H54 (cell line): ENCODE measurements at regions not wholly inside any gene's neighbourhood (a gene's known extent, or its start where the extent isn't known, plus 50 kb on each side); places are given as distances from the start of the nearest gene placed in this dataset.

Experiments used
- DNase-seq: peaks from one replicate; pipeline ENCODE4 v3.0.0; 2011; ENCODE audit warnings: low spot score, mixed read lengths; ENCODE audit not compliant: insufficient read length
- FAIRE-seq: peaks from 3 replicates; lab custom pipeline; 2011; peaks lifted over from hg19 to GRCh38; lab: Jason Lieb, UNC
- POLR2A ChIP-seq: IDR thresholded peaks from 2 replicates; pipeline ENCODE4 v1.6.1; 2011; ENCODE audit warnings: low read depth, mild to moderate bottlenecking, low read length

GRCh38 chr1:98211271-98211845 is 290.5 kb upstream of the DPYD start:
- TF ChIP-seq POLR2A = no peak

DNA sequence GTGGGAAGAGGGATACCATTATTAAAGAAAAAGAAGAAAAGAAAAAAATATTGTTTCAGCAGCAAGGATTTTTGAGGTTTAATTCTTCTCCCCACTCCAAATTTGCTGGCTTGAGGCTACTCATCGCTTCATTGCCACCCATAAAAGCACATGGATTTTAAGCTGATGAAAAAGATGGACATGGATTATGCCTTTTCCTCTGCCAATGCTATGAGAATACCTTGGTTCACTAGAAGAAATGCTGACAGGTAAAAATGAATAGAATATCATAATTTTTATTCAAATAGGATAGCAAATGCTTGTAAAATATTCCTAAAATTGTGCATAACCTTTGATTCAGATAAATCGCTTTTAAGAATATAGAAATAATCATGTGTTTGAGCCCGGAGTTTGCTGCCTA is 289.7 kb upstream of the DPYD start:
- FAIRE-seq (no peak), DNase-seq (no peak)
- TF ChIP-seq POLR2A = no peak

More at GRCh38 chr1:98211271-98211845, 290.5 kb upstream of the DPYD start:
- DNase-seq (no peak), FAIRE-seq (peak; percentile 86)

DNA sequence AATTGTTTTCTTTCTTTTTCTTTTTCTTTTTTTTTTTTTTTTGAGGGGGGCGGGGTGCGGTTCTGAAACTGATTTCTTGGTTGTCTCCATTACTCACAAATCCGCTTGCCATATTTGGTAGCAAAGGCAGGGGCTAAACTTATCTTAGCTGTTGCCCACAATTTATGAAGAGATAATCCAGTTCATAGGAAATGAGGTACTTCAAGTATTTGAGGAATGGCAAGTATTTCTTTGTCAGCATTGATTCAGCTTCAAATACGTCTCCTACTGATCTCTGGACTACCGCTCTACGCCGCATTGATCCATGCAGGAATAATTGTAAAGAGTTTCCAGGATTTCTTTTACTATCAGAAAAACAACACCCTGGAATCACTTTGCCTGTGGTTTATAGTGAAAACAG is 289.2 kb upstream of the DPYD start:
- FAIRE-seq = peak; percentile 99
- DNase-seq = peak; percentile 14
- TF ChIP-seq POLR2A = no peak

DNA sequence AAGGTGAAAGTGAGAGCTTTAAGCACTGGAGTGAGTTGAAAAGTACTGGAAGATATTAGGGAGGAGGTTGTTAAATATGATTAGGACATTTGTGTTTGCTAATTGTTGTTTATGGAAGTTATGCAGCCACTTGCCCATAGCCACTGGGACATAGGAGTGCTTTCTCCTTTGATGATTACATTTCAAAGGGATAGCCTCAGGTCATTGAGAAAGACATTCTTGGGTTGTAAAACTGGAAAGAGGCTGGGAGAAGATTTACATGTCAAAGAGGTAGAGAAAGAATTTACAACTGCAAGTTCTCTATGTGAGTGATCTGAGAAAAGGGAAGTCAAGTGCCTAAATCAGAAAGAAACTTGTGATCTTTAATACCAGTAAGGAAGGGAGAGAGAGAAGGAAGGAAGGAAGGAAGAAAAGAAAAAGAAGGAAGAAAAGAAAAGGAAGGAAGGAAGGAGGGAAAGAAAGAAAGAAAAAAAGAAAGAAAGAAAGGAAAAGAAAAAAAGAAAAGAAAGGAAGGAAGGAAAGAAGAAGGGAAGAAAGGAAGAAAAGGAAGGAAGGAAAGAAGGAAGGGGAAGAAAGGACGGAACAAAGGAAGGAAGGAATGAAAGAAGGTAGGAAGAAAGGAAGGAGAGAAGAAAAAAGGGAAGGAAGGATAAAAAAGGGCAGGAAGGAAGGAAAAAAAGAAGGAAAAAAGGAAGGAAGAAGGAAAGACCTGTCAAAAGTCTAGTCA is 284.6 kb upstream of the DPYD start:
- DNase-seq = no peak
- TF ChIP-seq POLR2A = no peak
- FAIRE-seq = no peak

GRCh38 chr1:98203466-98203865 is 282.6 kb upstream of the DPYD start:
- no peak for DNase-seq
- FAIRE-seq = peak; percentile 82
- TF ChIP-seq POLR2A = no peak

DNA sequence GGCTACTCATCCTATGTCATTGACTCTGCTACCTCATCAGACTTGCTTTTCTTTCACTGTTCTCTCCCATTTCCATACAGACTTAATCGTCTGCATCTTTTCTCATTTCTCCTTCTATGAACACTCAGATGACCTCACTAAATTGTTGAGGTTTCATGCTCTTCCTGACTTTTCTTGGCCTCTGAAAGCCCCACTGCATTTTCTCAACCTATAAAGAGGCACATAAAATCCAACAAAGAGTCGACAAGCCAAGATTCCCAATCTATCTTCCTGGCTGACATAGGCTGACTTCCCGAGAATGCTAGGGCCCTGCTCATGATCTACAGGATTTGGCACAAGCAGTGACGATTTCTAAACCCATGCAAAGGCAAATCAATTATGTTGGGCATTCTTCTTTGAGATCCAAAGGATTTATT is 280.8 kb upstream of the DPYD start:
- no peak for DNase-seq
- peak; percentile 86 for FAIRE-seq
- no peak for TF ChIP-seq POLR2A

- no peak for DNase-seq
- FAIRE-seq = no peak
- TF ChIP-seq POLR2A = no peak
Observed at GRCh38 chr1:98197356-98197755, 276.5 kb upstream of the DPYD start.

- DNase-seq = no peak
- FAIRE-seq = no peak
- no peak for TF ChIP-seq POLR2A
Observed at GRCh38 chr1:98196012-98196411, 275.2 kb upstream of the DPYD start.

DNA sequence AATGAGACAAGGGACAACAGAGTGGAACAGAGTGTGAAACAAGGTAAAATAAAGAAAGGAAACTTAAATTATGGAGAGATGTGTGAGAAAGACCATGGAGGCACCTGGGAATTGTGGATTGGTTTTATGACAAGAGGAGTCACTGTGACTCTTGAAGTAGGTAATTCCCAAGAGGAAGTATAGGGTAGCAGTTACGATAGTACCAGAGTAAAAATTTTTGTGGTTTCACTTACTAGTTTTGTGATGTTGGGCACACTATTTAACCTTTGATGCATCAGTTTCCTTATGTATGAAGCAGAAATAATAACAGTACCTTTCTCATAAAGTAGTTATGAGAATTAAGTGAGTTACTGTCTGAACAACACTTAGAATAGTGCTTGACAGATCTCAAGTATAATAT is 267.9 kb upstream of the DPYD start:
- no peak for TF ChIP-seq POLR2A
- DNase-seq = no peak
- peak; percentile 68 for FAIRE-seq

DNA sequence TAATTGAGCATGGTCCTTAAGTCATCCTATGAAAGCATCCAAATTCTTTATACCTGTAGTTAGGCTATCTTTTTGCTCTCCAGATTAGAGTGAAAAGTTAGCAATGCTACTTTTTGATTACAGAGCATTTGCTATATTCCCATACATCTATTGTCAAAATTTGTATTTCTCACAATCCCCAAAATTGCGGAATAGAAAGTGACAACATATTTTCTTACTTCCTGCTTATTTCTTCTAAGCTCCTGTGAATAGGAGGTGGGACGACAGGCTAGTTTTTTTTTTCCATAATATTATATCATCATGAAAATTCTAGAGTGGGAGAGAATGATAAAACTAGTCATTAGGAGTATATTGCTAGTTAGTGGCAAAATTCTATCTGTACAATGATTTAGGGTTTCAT is 264.0 kb upstream of the DPYD start:
- no peak for TF ChIP-seq POLR2A
- FAIRE-seq = peak; percentile 67
- DNase-seq = no peak

DNA sequence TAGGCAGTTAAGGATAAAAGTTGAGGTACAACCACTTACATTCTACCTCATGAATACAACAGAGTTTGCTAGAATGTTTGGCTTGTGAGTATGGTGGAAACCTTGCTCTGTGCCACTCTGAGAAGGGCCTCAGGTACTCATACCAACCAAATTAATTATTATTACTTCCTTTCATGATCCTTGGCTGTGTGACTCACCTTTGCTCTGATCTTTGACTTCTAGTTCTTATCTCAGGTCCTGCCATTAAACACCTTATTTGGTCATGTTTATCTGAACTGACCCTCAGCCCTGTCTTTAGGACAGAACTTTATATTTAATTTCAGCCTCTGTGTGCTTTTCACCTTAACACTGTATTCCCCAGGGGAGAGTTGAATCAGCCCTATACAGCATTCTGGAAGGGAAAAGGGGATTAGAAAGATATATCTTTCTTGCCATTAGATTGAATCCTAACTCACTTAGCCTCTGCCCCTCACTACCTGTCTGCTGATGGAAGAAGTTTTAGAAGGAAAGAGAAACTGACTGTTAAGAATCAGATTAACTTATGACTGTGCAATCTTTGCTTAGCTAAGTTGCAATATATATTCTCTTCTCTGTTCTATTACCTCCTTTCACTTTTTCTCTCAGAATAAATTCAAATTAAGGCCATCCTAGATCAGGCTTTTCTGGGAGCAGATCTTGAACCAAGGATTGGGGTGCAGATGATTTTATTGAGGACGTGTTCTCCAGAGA is 260.4 kb upstream of the DPYD start:
- DNase-seq (no peak), FAIRE-seq (peak; percentile 38)
- no peak for TF ChIP-seq POLR2A

GRCh38 chr1:98179151-98179773 is 258.4 kb upstream of the DPYD start:
- no peak for TF ChIP-seq POLR2A
- DNase-seq (no peak), FAIRE-seq (peak; percentile 53)

GRCh38 chr1:98177751-98178150 is 256.9 kb upstream of the DPYD start:
- no peak for TF ChIP-seq POLR2A
- no peak for FAIRE-seq

GRCh38 chr1:98176936-98177335 is 256.1 kb upstream of the DPYD start:
- FAIRE-seq (no peak), DNase-seq (no peak)
- no peak for TF ChIP-seq POLR2A

More at GRCh38 chr1:98177751-98178150, 256.9 kb upstream of the DPYD start:
- no peak for DNase-seq
